SIG-M5 treated with dmso at 0.1 percent for 504 hours (cell line): ENCODE measurements at regions not wholly inside any gene's neighbourhood (a gene's known extent, or its start where the extent isn't known, plus 50 kb on each side); places are given as distances from the start of the nearest gene placed in this dataset.
A peak's percentile ranks its signal among the peaks of the same experiment; 100 is the strongest.
"Not testable (repeated sequence)": the region's sequence is repeated elsewhere in the genome, so short reads cannot be mapped to it uniquely, and the experiment has no call there.

Experiments used
- DNase-seq: peaks from one replicate; lab custom pipeline; 2025; ENCODE audit not compliant: unreplicated experiment; lab: John Stamatoyannopoulos, UW

GRCh38 chr3:31095255-31095654 is 200.8 kb upstream of the GADL1 start:
- no peak for DNase-seq

GRCh38 chr3:31096661-31097395 is 202.4 kb upstream of the GADL1 start:
- no peak for DNase-seq

- DNase-seq: no peak
Measured at GRCh38 chr3:31100519-31100918, 206.1 kb upstream of the GADL1 start.

DNA sequence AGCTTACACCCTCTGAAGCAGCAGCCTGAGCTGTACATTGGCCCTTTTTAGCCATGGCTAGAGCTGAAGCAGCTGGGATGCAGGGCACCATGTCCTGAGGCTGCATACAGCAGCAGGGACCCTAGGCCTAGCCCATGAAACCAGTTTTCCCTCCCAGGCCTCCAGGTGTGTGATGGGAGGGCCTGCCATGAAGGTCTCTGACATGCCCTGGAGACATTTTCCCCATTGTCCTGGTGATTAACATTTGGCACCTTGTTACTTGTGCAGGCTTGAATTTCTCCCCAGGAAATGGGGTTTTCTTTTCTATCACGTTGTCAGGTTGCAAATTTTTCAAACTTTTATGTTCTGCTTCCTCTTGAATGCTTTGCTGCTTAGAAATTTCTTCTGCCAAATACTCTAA is 206.8 kb upstream of the GADL1 start:
- DNase-seq: not testable (repeated sequence)

GRCh38 chr3:31102196-31102879 is 207.9 kb upstream of the GADL1 start:
- DNase-seq: no peak

DNA sequence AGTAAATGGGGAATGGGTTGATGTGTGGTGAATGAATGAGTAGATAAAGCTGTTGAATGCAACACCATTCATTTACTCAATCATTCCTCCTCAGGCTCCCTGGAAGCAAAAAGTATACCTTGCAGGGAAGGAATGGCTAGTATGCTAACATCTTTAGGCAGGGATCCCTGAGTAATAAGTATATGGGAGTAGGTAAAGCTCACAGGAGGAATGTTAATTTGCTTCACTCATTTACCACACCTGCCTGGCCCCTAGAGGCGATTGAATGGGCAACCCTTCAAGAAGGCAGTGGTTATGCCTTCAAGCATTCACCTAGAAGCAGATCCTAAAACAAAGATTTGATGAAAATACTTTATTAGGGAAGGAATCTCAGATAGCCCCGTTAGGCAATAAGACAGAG is 208.7 kb upstream of the GADL1 start:
- no peak for DNase-seq

- no peak for DNase-seq
Measured at GRCh38 chr3:31103623-31104180, 209.2 kb upstream of the GADL1 start.

GRCh38 chr3:31105011-31105410 is 210.6 kb upstream of the GADL1 start:
- DNase-seq: no peak

DNA sequence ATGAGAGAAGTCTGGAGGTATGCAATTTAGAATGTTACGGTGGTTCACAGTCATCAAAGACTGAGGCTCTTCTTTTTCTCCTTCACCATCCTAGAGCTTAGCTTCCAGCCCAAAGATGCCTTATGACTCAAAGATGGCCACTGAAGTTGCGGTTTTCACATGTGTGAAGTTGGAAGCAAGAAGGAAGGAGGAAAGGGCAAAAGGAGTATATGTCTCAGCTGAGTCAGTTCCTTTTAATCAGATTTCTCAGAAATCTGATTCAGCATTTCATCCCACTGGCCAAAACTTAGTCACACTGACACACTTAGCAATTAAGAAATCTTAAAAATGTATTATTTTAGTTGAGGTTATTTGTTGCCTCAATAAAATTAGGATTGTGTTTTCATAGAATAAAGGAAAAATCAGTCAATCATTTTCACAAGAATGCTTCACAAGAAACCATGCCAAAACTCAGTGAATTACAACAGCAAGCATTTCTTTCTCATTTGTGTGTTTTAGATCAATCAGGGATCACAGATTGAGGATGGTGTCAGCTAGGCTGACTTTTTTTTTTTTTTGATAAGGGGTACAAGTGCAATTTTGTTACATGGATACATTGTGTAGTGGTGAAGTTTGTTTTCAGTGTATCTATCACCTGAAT is 211.1 kb upstream of the GADL1 start:
- no peak for DNase-seq

GRCh38 chr3:31106204-31106603 is 211.7 kb upstream of the GADL1 start:
- DNase-seq: no peak

- DNase-seq: no peak
Measured at GRCh38 chr3:31106912-31107311, 212.5 kb upstream of the GADL1 start.

DNA sequence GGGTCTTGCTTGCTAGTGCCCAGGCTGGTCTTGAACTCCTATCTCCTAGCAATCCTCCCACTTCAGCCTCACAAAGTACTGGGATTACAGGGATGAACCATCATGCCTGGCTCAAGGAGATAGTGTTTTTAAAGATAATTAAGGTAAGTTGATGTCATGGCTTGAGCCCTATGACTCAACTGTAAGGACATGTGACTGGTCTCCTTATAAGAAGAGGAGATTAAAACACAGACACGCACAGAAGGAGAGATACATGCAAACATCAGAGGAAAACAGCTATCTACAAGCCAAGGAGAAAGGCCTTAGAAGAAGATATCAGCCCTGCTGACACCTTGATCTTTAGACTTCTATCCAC is 220.4 kb upstream of the GADL1 start:
- DNase-seq: no peak

DNA sequence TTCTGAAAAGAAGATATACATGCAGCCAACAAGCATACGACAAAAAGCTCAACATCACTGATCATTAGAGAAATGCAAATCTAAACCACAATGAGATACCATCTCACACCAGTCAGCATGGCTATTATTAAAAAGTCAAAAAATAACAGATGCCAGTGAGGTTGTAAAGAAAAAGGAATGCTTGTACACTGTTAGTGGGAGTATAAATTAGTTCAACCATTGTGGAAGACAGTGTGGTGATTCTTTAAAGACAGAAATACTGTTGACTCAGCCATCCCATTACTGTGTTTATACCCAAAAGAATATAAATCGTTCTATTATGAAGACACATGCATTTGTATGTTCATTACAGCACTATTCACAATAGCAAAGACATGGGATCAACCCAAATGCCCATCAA is 221.1 kb upstream of the GADL1 start:
- not testable (repeated sequence) for DNase-seq

DNA sequence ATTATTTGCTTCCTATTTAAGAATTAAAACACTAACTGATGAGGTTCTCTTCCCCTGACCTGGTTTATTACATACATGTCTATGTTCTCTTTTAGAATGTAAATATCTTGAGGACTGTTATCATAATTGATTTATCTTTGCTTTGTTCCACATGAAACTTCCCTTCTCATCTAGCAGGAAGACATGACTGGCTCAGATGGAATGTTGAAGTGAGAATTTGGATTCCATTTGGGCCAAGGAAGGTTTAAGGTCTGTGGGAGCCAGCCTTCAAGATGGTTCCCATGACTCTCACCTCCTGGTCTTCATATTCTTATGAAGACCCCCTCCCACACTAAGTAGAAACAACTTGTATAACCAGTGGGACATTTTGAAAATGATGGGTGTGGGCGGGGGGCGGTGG is 222.2 kb upstream of the GADL1 start:
- no peak for DNase-seq

DNA sequence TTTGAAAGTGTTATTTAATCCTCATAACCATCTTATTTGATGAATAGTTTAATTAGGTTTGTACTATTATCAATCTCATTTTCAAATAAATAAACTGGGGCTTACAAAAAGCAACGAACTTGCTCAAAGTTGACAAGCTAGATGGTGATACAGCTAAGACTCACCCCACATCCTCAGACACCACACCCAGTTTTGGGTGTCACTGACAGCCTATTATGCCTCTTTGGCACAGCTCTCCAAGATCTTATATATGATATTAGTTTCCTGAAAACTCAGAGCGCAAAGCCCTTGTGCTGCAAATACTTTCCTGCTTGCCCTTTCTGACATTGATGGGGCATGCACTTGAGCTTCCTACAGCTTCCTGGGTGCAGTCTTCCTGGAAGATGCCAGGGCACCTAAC is 223.4 kb upstream of the GADL1 start:
- DNase-seq: no peak

- DNase-seq: no peak
Measured at GRCh38 chr3:31124373-31124772, 229.9 kb upstream of the GADL1 start.

DNA sequence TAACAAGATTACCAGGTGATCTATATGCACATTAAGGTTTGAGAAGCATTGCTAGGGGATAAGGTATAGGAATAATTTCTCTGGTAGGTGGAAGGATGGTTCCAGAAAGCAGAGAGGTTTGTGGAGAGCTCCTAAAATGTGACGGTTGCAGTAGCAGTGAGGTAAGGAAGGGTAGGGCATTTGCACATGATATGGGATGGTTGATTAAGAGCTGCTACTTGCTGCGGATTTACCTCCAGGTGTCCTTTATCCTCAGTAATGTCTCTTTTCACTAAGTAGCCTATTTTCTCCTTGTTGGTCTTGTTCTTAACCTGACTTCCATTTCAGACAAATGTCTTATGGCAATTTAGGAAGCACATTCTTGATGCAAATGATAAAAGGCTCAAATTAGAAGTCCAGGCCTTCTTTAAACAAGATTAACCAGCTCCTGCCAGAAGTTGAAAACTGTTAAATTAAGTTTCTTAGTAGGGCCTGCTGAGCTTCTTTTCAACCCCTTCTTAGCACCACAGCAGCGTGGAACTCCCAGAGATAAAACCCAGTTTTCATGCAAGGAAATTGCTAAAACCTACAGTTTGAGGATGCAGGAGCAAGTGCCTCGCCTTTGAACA is 231.1 kb upstream of the GADL1 start:
- no peak for DNase-seq

- no peak for DNase-seq
Measured at GRCh38 chr3:31129241-31129640, 234.8 kb upstream of the GADL1 start.

DNA sequence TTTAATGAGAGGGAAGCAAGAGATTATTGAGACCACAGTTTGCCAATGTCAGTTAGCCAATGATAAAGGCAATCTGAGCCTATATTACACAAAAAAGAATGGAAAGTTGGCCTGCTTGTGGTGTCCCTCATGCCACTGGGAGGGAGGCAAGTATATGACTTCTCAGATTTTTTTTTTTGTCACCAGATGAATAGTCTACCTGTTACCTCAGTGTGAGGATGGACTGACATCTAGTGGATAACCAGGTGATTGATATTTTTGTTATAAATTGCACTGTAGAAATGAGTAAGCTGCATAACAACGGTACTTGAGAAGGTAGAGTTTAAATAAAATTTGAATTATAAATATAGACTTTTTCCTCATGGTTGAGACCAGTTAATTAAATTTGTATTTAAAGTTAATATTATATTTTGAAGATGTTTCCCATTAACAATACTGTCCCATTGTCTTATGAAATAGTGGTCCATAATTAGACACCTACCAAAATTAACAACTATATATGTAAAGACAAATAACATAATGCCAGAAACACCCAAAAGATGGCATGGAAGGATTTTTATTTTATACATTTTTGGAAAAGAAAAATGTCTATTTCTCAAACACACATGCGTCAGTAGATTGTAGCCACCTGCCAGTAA is 237.8 kb upstream of the GADL1 start:
- DNase-seq: peak; percentile 17

DNA sequence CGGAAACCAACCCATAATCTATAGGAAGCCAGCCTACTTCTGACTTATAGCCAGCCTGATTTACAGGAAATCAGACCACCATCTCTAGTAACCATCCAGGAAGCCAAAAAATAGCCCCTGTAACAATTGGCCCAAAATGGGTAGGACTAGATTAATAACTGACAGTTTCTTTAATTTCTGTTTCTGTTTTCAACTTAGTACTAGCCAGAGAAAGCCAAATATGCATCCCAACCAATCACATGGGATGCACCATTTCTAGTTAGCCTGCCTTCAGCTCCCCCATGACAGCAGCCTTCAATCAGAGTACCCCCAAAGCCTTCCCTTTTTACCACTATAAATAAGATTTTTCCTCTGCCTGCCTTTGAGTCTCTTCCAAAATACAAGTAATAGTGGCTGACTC is 239.1 kb upstream of the GADL1 start:
- DNase-seq: no peak

GRCh38 chr3:31135546-31135945 is 241.1 kb upstream of the GADL1 start:
- no peak for DNase-seq
